GM19328 (cell line): ENCODE measurements at regions not wholly inside any gene's neighbourhood (a gene's known extent, or its start where the extent isn't known, plus 50 kb on each side); places are given as distances from the start of the nearest gene placed in this dataset.

Experiments
- ATAC-seq: cut with Tn5 transposase; IDR thresholded peaks from one replicate; pipeline ENCODE4 v1.9.1; 2021; ENCODE audit warnings: mild to moderate bottlenecking, moderate library complexity; ENCODE audit not compliant: unreplicated experiment

DNA sequence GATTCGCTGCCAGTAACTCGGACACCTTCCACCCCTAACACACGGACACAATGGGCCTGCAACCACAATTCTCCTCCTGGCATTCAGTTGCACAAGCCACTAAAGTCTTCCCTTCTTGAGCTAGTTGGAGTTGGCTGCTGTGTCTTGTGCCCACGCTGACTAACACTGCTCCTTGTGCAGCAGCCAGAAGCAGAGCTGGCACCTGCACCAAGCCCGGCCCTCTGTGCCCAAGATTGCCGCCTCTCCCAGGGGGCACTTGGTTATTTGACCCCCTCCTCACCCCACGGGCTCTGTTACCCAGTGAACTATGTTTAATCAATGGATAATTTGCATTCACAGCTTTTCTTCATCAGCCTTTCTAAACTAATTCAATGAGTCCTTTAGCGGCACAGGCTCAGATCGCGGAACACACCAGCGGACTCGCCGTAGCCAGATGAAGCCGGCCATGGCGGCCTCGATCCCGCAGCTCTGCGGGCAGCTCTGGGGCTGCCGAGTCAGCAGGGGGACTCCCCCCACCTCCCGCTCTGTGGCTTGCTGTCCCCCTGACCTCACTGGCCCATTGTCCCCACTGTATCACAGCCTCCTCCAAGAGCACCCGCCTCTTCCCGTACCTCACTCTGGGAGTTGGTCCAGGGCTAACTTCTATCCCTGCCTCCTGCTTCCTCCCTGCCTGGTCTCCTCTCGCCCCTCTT is 94.8 kb upstream of the AFDN start:
- no peak for ATAC-seq

- no peak for ATAC-seq
Measured at GRCh38 chr6:167733740-167734661, 92.7 kb upstream of the AFDN start.

- no peak for ATAC-seq
Measured at GRCh38 chr6:167734662-167735083, 92.0 kb upstream of the AFDN start.

DNA sequence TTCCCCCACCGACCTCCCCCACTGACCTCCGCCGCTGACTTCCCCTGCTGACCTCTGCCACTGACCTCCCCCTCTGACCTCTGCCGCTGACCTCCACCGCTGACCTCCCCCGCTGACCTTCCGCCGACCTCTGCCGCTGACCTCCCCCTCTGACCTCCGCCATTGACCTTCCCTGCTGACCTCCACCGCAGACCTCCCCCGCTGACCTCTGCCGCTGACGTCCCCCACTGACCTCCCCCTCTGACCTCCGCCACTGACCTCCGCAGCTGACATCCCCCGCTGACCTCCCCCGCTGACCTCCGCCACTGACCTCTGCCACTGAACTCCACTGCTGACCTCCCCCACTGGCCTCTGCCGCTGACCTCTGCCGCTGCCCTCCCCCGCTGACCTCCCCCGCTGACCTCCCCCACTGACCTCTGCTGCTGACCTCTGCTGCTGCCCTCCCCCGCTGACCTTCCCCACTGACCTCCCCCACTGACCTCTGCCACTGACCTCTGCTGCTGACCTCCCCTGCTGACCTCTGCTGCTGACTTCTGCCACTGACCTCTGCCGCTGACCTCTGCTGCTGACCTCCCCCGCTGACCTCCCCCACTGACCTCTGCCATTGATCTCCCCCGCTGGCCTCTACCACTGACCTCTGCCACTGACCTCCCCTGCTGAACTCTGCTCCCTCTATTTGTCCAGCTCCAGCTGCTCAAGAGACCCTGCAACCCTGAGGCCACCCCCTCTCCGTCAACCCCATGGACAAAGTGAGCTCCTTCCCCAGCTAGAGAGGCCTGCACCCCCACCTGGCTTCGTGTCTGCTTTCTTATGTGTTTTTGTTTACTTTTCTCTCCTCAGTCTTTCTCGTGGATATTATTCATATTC is 91.4 kb upstream of the AFDN start:
- no peak for ATAC-seq

DNA sequence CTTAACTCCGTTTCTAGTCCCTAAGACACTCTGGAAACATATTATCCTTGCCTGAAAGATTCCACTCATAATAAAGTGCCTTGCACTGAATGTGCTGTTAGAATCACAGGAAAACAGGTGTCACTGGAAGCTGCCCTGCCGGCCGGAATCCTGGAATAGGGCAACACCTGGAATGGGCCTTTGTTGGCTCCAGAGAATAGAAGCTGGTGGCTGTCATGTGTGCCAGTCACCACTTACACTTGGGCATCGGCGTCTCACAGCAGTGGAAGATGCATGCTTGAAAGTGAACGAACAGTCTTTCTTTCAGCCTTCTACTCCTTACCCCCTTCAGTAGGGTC is 90.8 kb upstream of the AFDN start:
- ATAC-seq: no peak

DNA sequence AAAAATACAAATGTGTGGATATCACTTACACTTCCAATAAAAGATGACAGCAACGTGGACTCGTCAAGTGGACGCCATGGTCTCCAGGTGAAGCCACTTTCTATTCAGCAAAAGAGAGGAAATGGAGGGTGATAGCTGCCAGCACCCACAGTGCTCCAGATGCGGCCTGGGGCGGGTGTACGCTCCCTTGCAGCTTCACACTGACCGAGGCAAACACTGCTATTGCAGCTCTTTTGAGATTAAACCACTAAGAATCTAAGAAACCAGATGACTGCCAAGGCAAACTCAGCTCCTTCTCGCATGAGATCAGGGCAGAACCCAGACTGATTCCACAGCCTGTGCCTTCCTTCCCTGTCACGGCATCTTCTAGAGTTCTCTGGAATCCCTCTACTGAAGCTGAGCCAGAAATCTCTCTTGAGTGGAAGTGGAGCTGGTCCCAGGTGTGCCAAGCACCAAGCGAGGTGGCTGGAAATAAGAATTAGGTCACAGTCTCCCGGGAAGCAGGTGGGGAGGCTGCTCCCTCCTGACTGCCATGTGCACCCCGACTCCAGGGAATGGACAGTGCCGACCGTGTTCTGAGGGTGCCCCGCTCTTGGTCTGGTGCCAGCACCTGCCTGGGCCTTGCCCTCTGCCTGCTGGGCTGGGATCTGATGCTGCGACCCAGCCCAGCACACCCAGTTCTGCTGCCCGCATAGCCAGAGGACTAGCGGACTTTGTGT is 90.1 kb upstream of the AFDN start:
- no peak for ATAC-seq

DNA sequence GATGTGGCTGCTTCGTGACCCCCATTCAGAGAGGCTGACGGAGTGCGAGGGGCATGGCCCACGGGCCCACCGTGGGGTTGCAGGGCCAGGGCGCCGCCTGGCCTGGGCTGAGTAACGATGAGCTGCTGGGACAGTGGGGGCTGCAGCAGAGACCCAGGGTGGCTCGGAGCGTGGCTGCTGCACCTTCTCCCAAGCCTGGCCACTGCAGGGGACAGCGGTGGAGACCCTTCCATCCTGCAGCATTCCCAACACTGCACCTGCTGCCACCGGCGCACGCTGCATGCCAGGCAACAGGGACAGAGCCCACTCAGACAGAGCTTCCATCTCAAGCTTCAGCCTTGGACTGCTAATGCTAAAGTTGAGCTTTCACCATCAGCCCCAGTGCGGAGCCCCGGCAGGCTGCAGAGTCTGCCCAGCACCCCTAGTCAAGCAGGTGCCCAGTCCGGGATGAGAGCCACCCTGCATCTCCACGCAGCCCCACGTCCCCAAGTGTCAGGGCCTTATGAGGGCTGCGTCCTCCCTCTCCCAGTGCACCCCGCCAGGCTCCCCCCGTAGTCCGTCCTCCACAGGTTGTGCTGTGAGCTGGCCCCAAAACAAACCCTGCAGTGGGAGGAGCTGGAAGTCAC is 89.4 kb upstream of the AFDN start:
- no peak for ATAC-seq

GRCh38 chr6:167738386-167738785 is 88.3 kb upstream of the AFDN start:
- no peak for ATAC-seq

DNA sequence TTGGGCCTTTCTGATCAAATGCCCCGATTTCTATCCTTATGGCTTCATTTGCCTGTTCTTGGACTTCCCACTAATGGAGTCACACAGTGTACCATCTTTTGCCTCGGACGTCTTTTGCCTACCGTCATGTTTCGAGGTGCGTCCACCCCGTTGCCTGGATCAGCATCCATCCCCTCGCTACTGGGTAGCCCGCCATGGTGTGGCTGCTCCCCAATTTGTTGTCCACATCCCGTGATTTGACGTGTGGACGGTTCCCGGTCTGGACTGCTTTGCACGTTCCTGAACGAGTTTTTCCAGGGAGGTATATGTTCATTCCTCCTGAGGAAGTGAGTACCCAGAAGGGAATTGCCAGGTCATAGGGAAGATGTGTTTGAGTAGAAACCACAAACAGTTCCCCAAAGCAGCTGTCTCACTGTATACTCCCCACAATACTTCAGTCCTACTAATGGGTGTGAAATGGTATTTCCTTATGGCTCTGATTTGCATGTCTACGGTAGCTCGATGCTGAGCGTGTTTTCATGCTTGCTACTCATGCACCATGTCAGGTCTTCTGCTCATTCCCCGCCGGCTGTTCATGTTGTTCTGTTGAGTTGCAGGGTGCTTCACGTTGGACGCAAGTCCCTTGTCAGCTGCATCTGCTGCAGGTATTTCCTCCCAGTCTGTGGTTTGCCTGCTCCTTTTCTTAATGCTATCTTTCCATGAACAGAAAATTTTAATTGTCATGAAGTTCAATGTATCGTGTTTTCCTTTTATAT is 86.8 kb upstream of the AFDN start:
- ATAC-seq: no peak

DNA sequence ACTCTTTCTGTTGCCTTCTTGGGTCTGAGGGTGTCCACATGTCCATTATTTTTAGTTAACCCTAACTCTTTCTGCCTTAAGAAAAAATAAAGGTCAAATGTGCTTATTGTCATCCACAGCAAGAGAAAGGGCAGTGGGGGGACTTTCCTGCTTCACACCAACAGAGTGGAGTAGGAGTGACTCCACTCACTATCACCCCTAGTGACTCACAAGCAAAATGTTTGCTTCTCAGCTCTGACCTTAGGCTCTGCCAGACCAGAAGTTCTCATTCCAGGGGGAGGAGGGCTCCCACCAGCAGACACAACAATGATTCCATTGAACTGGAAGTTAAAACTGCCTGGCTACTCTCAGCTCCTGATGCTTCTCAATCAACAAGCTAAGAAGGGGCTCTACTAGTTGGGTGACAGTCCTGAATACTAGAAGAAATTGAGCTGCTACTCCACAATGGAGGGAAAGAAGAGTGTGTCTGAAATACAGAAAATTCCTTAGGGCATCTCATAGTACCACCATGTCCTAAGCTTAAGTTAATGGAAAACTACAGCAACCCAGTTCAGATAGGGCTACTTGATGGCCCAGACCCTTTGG is 83.9 kb upstream of the AFDN start:
- no peak for ATAC-seq

GRCh38 chr6:167744681-167745669 is 81.7 kb upstream of the AFDN start:
- no peak for ATAC-seq

DNA sequence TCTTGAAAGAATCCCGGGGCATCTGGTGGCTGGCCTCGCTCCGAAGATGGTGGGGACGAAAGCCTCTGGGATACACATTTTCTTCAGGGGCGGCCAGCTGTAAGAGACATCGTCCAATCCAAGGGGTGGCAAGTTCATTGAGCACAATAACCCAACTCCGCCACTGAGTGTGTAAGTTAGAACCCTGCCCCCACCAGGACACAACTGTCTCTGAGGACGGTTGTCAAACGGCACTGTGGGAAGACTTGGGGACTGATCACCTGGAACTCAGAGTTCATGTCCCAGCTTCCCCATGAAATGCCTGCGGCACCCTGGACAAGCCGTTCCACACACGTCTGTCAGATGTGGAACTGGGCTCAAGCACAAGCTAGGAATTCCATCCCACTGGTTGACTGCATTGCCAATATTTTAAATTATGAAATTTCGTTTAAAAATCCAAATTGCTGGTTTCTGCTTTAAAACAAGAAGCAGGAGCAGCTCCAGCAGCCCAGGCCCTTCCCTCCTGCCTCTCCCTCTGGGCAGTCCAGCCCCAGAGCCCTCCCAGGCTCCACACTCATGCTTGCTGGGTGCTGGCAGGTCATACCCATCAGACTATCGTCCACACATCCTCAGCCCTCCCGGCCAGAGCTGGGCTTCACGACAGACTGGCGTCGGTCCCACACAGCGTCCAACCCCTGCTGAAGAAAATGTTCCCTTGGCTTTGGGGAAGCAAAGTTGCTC is 80.9 kb upstream of the AFDN start:
- no peak for ATAC-seq

DNA sequence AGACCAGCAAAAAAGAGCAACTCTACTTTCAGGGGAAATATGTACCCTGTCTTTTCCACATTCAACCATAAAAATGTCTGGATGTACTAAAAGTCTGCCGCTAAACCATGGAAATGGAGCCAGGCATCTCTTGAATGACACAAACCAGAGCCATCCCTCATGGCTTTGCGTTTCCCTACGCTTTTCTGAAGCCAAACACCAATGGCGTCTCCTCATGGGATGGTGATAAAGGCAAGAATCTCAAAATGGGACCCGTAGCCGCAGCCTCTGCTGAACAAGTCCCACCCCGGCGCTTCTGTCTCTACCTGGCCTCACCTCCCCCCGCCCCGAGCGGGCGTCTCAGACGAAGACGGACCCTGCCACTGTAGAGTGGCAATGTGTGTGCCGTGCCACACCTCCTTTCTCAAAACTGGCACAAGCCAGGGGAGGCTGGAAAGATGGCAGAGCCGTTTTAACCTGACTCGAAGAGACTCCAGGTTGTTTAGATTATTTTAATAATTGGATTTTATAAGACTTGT is 80.3 kb upstream of the AFDN start:
- no peak for ATAC-seq

DNA sequence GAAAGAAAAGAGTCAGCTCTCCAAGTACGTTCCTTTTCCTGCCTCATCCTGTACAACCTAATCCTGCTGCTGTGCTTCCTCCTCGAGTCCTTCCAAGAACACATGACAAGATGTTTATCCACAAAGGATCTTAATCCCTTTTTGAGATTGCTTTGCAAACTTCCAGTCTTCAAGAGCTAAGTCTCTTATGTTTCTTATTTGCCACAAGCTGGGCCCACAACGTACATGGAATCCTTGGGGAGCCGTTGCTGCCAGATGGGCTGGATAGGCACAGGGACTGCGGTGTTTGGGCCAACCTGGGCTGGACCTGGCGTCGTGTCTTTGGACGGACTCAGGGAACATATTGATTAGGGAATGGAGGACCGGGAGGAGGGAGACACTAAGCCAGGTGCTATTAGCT is 79.7 kb upstream of the AFDN start:
- no peak for ATAC-seq

- ATAC-seq: no peak
Measured at GRCh38 chr6:167747645-167748044, 79.1 kb upstream of the AFDN start.

DNA sequence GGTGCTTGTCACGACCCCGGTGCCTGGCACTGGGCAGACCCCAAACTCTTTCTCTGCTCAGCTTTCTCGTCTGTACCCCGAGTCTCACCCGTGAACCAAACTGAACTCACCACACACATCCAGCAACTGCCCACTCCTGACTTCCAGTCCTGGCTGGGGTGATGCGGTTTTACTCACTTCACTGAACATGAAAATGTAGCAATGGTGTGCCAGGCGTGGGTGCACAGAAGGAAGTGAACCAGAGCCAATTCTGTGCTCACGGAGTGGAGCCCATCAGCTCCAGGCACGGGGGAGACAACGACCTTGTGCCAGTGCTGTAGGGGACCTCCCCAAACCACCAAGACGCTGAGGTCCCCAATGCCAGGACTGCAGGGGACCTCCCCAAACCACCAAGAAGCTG is 78.7 kb upstream of the AFDN start:
- ATAC-seq: no peak
